ENCODE measurements at regions not wholly inside any gene's neighbourhood (a gene's known extent, or its start where the extent isn't known, plus 50 kb on each side); places are given as distances from the start of the nearest gene placed in this dataset.

DNA sequence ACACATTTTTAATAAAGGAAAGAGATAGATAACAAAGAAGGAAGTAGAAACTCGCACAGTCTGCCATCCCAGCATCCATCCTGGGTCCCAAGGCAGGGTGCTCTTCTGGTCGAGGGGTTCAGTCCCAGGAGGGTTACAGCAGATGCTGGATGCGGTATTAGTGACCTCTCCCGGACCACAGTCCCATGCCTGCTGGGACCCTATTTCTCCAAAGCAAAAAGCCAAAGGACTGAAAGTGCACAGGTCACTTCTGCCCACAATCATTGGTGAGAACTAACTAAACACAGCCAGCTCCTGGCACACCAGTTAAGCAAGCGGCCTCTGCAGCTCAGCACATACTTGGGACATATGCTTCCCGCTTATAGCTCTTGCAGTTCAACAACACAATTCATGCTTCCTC lies 96.1 kb upstream of the HABP2 start:
- DNase-seq (no peak), ATAC-seq (no peak)
- Mint-ChIP-seq H3K4me3 (no peak overlapping the region), H3K27ac (no peak overlapping the region), H3K36me3 (ENCODE audit: low read depth) (no peaks in the 10 kb centered on the region), H3K4me1 (peaks cover 2% of the 10 kb centered on the region), H3K27me3 (peaks cover 68% of the 10 kb centered on the region)
- no peaks in the 10 kb centered on the region for H3K9me3 ChIP-seq (ENCODE audit: control insufficient read depth, low read length, poor library complexity, severe bottlenecking)

DNA sequence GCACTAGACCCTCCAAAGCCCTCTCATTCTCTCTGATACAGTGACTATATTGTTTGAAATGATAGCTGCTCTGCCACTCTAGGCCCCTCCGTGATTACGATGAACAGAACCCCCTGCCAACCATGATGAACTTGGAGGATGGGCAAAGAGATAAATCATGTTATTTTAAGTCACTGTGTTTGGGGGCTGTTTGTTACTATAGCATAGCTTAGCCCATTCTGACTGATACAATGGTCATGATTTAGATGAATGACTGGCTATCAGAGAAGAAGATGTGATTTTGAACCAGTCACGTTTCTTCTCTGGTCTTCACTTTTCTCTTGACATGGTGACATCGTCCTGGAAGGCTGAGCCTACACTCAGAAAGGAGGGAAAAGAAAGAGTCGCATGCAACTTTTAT lies 95.4 kb upstream of the HABP2 start:
- DNase-seq (no peak), ATAC-seq (no peak)
- peaks cover 69% of the 10 kb centered on the region for H3K27me3 Mint-ChIP-seq
- H3K27ac Mint-ChIP-seq, result no peak overlapping the region
- H3K4me1 Mint-ChIP-seq, result peaks cover 2% of the 10 kb centered on the region
- no peaks in the 10 kb centered on the region for H3K36me3 Mint-ChIP-seq (ENCODE audit: low read depth)
- H3K4me3 Mint-ChIP-seq, result no peak overlapping the region
- no peaks in the 10 kb centered on the region for H3K9me3 ChIP-seq (ENCODE audit: control insufficient read depth, low read length, poor library complexity, severe bottlenecking)

DNA sequence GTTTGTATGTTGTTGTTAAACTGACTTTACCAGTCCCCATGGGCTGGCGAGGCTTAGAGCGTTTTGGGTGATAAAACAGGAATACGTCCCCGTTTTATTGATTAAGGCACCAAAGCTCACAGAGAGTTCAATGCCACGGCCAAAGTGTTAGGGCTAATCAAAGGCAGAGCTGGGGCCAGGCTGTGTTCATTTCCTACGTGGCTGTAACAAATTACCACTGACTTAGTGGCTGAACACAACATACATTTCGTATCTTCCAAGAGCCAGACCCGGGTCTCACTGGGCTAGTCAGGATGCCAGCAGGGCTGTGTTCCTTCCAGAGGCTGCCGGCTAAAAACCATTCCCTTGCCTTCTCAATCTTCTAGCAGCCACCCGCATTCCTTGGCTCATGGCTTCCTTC lies 94.4 kb upstream of the HABP2 start:
- no peaks in the 10 kb centered on the region for H3K36me3 Mint-ChIP-seq (ENCODE audit: low read depth)
- no peak overlapping the region for H3K4me3 Mint-ChIP-seq
- H3K4me1 Mint-ChIP-seq, result peaks cover 2% of the 10 kb centered on the region
- ATAC-seq, result no peak
- H3K27me3 Mint-ChIP-seq, result peaks cover 63% of the 10 kb centered on the region
- no peaks in the 10 kb centered on the region for H3K9me3 ChIP-seq (ENCODE audit: control insufficient read depth, low read length, poor library complexity, severe bottlenecking)
- no peak for DNase-seq
- H3K27ac Mint-ChIP-seq, result no peak overlapping the region

DNA sequence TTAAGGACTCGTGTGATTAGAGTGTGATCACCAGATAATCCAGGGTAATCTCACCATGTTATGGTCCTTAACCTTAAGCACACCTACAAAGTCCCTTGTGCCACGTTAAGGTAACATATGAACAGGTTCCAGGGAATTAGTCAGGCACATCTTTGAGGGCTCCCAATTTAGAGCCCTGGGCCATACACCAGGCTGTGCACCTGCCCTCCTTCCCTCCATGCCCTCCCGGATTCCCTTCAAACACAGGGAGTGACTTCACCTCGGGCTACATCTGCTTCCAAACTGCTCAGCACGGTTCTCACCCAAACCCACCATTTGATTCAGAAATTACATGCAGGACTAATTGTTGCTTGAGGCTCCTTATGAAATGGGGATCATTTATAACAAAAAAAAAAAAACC lies 93.9 kb upstream of the HABP2 start:
- ATAC-seq, result no peak
- H3K27ac Mint-ChIP-seq, result no peak overlapping the region
- no peak overlapping the region for H3K4me3 Mint-ChIP-seq
- no peak for DNase-seq
- peaks cover 2% of the 10 kb centered on the region for H3K4me1 Mint-ChIP-seq
- no peaks in the 10 kb centered on the region for H3K9me3 ChIP-seq (ENCODE audit: control insufficient read depth, low read length, poor library complexity, severe bottlenecking)
- peaks cover 63% of the 10 kb centered on the region for H3K27me3 Mint-ChIP-seq
- no peaks in the 10 kb centered on the region for H3K36me3 Mint-ChIP-seq (ENCODE audit: low read depth)

DNA sequence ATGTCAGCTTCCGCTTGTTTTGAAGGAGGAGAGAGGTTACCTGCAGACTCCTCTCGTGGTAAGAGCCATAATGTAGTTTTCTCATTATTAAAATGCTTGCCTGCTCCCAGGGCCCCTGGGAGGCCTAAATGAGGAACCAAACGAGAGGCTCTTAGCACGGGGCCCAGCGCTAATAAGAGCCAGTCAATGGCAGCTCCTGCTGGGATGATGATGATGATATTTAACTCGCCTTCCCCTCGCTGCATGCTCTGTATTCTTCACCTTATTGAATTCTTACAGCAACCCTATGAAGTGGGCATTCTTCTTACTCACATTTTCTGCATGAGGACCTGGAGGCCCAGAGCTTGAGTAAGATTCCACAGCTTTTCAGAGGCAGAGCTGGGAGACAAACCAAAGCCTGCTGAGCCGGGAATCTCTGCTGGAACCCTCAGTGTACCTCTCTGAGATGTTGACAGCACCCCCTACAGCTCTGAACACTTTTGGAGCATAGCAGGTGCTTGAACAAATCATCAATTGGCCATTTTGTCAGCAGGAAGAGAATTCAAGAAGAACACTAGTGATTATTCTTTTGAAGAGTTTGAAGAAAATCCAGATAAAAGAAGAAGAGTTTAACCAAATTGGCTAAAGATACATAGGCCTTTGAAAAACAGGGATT lies 93.1 kb upstream of the HABP2 start:
- Mint-ChIP-seq H3K27ac (no peak overlapping the region), H3K27me3 (peaks cover 58% of the 10 kb centered on the region), H3K36me3 (ENCODE audit: low read depth) (no peaks in the 10 kb centered on the region), H3K4me3 (no peak overlapping the region), H3K4me1 (no peaks in the 10 kb centered on the region)
- no peaks in the 10 kb centered on the region for H3K9me3 ChIP-seq (ENCODE audit: control insufficient read depth, low read length, poor library complexity, severe bottlenecking)
- ATAC-seq (no peak), DNase-seq (no peak)

DNA sequence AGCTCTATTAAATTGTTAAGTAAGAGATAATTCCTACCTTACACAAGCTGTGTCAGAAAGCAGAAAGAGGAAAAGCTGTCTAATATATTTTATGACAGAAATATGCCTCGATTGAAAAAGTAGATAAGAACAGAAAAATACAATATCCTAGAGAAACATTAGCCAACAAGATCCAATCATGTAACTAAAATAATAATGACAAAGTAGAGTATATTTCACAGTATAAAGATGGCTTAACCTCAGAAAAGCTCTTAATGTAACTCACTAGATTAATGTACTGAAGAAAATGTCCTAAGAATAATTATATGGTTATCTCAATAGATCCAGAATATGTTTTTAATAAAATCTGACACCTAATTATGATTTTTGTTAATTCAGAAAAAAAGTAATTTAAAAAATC lies 89.8 kb upstream of the HABP2 start:
- no peak for DNase-seq
- Mint-ChIP-seq H3K4me3 (no peak overlapping the region), H3K27me3 (peaks cover 38% of the 10 kb centered on the region), H3K27ac (no peak overlapping the region), H3K36me3 (ENCODE audit: low read depth) (no peaks in the 10 kb centered on the region), H3K4me1 (no peaks in the 10 kb centered on the region)
- H3K9me3 ChIP-seq (ENCODE audit: control insufficient read depth, low read length, poor library complexity, severe bottlenecking), result no peaks in the 10 kb centered on the region
- no peak for ATAC-seq

DNA sequence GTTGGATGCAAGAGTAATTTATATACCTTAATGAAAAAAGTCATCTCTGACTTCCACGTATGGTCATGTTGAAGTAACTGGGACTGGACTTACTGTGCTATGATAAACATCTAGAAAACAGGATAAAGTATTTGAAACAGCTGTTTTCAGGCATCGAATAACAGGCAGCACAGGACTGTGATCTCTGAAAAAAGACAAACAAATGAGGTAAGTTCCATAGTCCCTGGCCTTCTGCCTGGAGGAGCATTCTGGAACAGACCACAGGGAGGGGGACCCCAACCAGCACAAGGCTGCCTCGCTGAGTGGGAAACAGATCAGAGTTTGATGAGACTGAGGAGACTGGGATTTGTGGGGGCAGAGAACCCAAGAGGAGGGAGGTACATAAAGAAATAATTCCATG lies 89.1 kb upstream of the HABP2 start:
- H3K27ac Mint-ChIP-seq, result no peak overlapping the region
- ATAC-seq, result no peak

DNA sequence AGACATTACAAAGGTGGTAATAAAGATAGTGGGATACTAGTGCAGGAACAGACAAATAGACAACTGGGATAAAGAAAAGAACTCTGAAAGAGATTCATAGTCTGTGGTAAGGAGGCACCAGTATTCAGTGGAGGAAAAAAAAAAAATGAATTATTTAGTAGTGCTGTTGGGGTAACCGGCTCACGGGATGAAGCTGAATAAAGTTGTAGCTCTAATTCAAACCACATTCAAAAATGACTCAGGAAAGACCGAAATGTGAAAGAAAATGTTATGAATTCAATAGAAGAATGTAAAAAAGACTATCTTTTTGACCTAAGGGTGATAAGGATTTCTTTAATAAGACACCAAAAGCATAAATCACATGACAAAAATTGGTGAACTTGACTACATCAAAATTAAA lies 83.1 kb upstream of the HABP2 start:
- Mint-ChIP-seq H3K4me1 (no peaks in the 10 kb centered on the region), H3K27me3 (peaks cover 6% of the 10 kb centered on the region), H3K36me3 (ENCODE audit: low read depth) (no peaks in the 10 kb centered on the region)

More for the DNA sequence above, 89.1 kb upstream of the HABP2 start:
- DNase-seq, result no peak
- H3K4me3 Mint-ChIP-seq, result no peak overlapping the region
- H3K36me3 Mint-ChIP-seq (ENCODE audit: low read depth), result no peaks in the 10 kb centered on the region
- H3K27me3 Mint-ChIP-seq, result peaks cover 35% of the 10 kb centered on the region
- H3K9me3 ChIP-seq (ENCODE audit: control insufficient read depth, low read length, poor library complexity, severe bottlenecking), result no peaks in the 10 kb centered on the region
- H3K4me1 Mint-ChIP-seq, result no peaks in the 10 kb centered on the region

DNA sequence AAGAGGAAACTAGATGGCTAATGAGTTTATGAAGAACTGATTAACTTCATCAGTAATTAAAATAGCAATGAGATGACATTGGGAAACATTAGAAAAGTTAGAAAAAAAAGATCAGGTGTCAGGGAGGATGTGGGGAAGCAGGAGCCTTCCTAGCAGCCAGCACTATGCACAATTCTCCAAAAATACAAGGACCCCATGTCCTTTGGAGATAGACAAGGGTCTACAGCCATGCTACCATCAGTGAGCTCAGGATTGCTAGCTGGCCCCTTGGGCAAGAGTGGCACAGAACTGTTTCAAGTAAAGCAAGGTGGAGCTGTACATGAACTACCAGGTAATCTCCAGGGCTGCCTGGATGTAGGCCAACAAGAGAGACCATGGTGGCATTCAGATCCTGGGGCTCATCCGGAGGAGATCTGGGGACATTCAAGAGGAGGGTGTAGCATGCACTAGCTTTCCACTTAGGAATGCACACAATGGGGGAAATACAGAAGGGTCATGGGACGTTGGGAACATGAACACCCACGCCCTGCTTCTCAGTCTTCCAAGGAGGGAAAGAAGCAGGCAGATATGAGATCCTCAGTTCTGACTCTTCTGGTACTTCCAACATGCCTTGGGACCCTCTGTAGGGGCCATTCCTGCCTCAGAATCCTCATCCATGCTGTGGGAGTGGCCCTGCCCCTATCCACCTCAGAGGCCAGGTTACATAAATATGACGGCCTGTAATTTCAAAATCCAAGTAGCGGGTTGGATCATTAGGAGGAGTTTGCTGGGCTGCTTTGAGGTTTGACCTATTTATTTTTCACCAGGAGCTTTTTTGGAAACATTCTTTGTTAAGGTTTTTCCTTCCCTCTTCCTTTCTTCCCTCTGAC lies 82.2 kb upstream of the HABP2 start:
- H3K27ac Mint-ChIP-seq, result no peak overlapping the region
- no peak for DNase-seq
- ATAC-seq, result no peak

More for the DNA sequence above, 83.1 kb upstream of the HABP2 start:
- Mint-ChIP-seq H3K4me3 (no peak overlapping the region), H3K27ac (no peak overlapping the region)
- DNase-seq (no peak), ATAC-seq (no peak)
- no peaks in the 10 kb centered on the region for H3K9me3 ChIP-seq (ENCODE audit: control insufficient read depth, low read length, poor library complexity, severe bottlenecking)

DNA sequence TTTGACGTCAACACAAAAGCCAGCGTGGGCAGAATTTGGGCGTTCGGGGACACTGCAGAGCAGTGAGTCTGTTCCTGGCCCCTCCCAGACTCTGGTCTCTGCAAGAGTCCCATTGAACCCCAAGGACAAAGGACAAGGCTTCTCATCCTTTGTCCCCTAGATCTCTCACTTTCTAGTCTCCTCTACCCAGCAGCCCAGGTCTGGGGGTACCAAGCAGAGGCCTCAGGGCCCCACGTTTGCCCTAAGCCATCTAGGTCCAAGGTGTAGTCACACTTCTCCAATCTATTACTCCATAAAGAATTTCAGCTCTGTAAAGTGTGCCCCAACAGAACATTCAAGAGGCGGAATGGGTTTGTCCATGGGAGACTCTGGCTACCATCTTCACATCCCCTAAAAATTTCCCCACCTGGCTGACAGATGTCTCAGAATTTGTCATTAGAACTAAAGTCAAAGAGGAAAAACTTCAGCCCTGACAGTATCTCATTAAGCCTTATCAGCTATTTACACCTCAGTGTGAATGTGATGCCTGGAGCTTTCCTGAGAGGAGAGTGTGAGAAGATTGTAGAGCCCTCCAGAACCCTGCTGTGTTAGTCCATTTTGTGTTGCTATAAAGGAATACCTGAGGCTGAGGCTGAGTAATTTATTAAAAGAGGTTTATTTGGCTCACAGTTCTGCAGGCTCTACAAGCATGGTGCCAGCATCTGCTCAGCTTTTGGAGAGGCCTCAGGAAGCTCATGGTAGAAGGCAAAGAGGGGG lies 81.4 kb upstream of the HABP2 start:
- no peak for DNase-seq
- Mint-ChIP-seq H3K27ac (no peak overlapping the region), H3K4me1 (no peaks in the 10 kb centered on the region), H3K36me3 (ENCODE audit: low read depth) (no peaks in the 10 kb centered on the region), H3K4me3 (no peak overlapping the region), H3K27me3 (peaks cover 11% of the 10 kb centered on the region)
- ATAC-seq, result no peak
- H3K9me3 ChIP-seq (ENCODE audit: control insufficient read depth, low read length, poor library complexity, severe bottlenecking), result no peaks in the 10 kb centered on the region

More for the DNA sequence above, 82.2 kb upstream of the HABP2 start:
- no peaks in the 10 kb centered on the region for H3K4me1 Mint-ChIP-seq
- no peak overlapping the region for H3K4me3 Mint-ChIP-seq
- no peaks in the 10 kb centered on the region for H3K9me3 ChIP-seq (ENCODE audit: control insufficient read depth, low read length, poor library complexity, severe bottlenecking)
- H3K36me3 Mint-ChIP-seq (ENCODE audit: low read depth), result no peaks in the 10 kb centered on the region
- peaks cover 11% of the 10 kb centered on the region for H3K27me3 Mint-ChIP-seq

DNA sequence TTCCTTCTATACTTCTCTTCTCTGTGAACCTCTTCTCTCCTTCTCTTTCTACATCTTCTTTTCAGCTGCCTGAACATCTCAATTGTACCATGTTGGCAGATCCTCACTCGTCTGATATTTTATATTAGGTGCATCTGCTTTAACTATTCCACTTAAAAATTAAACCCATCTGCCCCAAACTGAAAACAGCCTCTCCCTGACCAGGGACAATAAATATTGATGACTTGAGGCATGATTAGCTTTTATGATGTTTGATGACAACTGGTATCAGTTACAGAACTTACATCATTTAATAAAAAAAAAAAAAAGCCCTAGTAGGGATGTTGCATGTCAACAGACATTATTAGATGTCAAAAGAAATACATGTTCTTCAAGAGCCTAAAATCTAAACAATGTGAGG lies 79.8 kb upstream of the HABP2 start:
- H3K27me3 Mint-ChIP-seq, result peaks cover 11% of the 10 kb centered on the region
- ATAC-seq (no peak), DNase-seq (no peak)
- no peaks in the 10 kb centered on the region for H3K36me3 Mint-ChIP-seq (ENCODE audit: low read depth)
- no peaks in the 10 kb centered on the region for H3K9me3 ChIP-seq (ENCODE audit: control insufficient read depth, low read length, poor library complexity, severe bottlenecking)
- no peak overlapping the region for H3K4me3 Mint-ChIP-seq
- no peak overlapping the region for H3K27ac Mint-ChIP-seq
- H3K4me1 Mint-ChIP-seq, result no peaks in the 10 kb centered on the region

DNA sequence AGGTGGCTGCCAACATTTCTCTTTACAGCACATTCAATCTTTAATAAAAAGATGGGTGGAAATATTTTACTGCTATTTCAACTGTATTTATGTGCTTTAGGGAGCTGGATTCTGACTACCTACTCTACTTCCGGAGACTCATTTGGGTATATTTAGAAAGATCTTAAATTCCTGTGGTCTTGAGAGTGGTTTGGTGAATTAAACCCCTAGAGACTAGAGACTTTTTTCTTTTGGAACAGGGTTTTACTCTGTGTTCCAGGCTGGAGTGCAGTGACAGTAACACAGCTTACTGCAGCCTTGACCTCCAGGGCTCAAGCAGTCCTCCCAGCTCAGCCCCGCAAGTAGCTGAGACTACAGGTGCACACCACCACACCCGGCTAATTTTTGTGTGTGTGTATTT lies 79.0 kb upstream of the HABP2 start:
- DNase-seq (no peak), ATAC-seq (no peak)
- no peaks in the 10 kb centered on the region for H3K9me3 ChIP-seq (ENCODE audit: control insufficient read depth, low read length, poor library complexity, severe bottlenecking)
- no peak overlapping the region for H3K4me3 Mint-ChIP-seq
- no peaks in the 10 kb centered on the region for H3K4me1 Mint-ChIP-seq
- H3K36me3 Mint-ChIP-seq (ENCODE audit: low read depth), result no peaks in the 10 kb centered on the region
- peaks cover 11% of the 10 kb centered on the region for H3K27me3 Mint-ChIP-seq
- no peak overlapping the region for H3K27ac Mint-ChIP-seq

DNA sequence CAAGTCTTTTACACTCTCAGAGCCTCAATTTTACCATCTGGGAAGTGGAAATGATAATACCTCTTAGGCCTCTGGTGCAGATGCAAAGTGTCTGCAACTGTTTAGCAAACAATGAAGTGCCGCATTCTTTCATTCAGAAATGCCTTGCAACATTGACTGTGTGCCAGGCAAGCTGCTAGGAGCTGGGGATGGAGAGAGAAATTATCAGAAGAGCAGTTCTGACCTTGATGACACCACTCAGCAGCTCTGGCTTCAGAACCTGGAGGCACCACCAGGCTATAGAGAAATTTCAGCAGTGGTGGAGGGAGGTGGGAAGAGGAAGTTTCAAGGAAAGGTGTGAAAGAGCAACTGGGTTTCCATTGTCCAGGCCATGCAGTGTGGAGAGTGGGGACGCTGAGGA lies 78.1 kb upstream of the HABP2 start:
- ATAC-seq, result no peak
- Mint-ChIP-seq H3K27me3 (peaks cover 11% of the 10 kb centered on the region), H3K27ac (no peak overlapping the region), H3K4me1 (no peaks in the 10 kb centered on the region), H3K4me3 (no peak overlapping the region), H3K36me3 (ENCODE audit: low read depth) (no peaks in the 10 kb centered on the region)
- DNase-seq, result no peak
- H3K9me3 ChIP-seq (ENCODE audit: control insufficient read depth, low read length, poor library complexity, severe bottlenecking), result no peaks in the 10 kb centered on the region
